Liver (tissue), 8 donors: ENCODE measurements at regions not wholly inside any gene's neighbourhood (a gene's known extent, or its start where the extent isn't known, plus 50 kb on each side); places are given as distances from the start of the nearest gene placed in this dataset.

Source experiments
- DNase-seq: peaks from one replicate; pipeline ENCODE4 v3.0.0-alpha.2; 2017; ENCODE audit warnings: low spot score
- H3K27ac ChIP-seq, 2 donors: one replicate each; pipeline ENCODE4 v1.7.0; 2013; ENCODE audit warnings: inconsistent platforms in 2 of 2, low read length in 2 of 2, control low read depth in 1 of 2, low read depth in 1 of 2, mild to moderate bottlenecking in 1 of 2
- H3K27me3 ChIP-seq, 4 donors: one replicate each; pipeline versions ENCODE4 v1.6.1 to v1.7.0; 2013; ENCODE audit warnings: low read length in 3 of 4, inconsistent platforms in 1 of 4, mild to moderate bottlenecking in 1 of 4, moderate library complexity in 1 of 4; ENCODE audit not compliant: control insufficient read depth in 4 of 4, insufficient read depth in 4 of 4
- H3K36me3 ChIP-seq, 4 donors: one replicate each; pipeline versions ENCODE4 v1.6.1 to v1.7.0; 2013; ENCODE audit warnings: low read length in 3 of 4, mild to moderate bottlenecking in 3 of 4, low read depth in 1 of 4, moderate library complexity in 1 of 4; ENCODE audit not compliant: control insufficient read depth in 4 of 4, insufficient read depth in 3 of 4
- H3K4me1 ChIP-seq, 4 donors: one replicate each; pipeline versions ENCODE4 v1.6.1 to v1.7.0; 2013; ENCODE audit warnings: low read length in 3 of 4, mild to moderate bottlenecking in 3 of 4, moderate library complexity in 1 of 4; ENCODE audit not compliant: control insufficient read depth in 4 of 4, insufficient read depth in 4 of 4
- H3K4me3 ChIP-seq, 3 donors: one replicate each; pipeline versions ENCODE4 v1.6.1 to v1.7.0; 2013; ENCODE audit warnings: low read length in 3 of 3, control low read depth in 1 of 3, low read depth in 1 of 3, mild to moderate bottlenecking in 1 of 3
- H3K9ac ChIP-seq, 2 donors: one replicate each; pipeline ENCODE4 v1.7.0; 2013; ENCODE audit warnings: low read length in 2 of 2, mild to moderate bottlenecking in 2 of 2, moderate library complexity in 2 of 2, control low read depth in 1 of 2, low read depth in 1 of 2
- H3K9me3 ChIP-seq, 4 donors: one replicate each; pipeline versions ENCODE4 v1.6.1 to v1.7.0; 2013; ENCODE audit warnings: low read length in 3 of 4; ENCODE audit not compliant: control insufficient read depth in 4 of 4
- ATF3 ChIP-seq: IDR thresholded peaks from 2 replicates; pipeline ENCODE4 v1.6.1; 2016; ENCODE audit warnings: antibody characterized with exemption
- CTCF ChIP-seq: fragments of 150-350 bp; IDR thresholded peaks from 2 replicates; pipeline ENCODE4 v1.5.1; 2017; ENCODE audit warnings: improper control_type of control experiment, low read depth, low read length; ENCODE audit not compliant: missing input control
- EGR1 ChIP-seq, 2 donors: IDR thresholded peaks; 2 replicates each; pipeline ENCODE4 v1.6.1; 2016 to 2018; ENCODE audit warnings: antibody characterized with exemption in 2 of 2, low read depth in 2 of 2
- FOXA2 ChIP-seq: IDR thresholded peaks from 2 replicates; pipeline ENCODE4 v1.6.1; 2016; ENCODE audit warnings: antibody characterized with exemption
- GABPA ChIP-seq, 2 donors: IDR thresholded peaks in 1 of 2; conservative IDR thresholded peaks in 1 of 2; 2 replicates each; pipeline ENCODE4 v1.6.1; 2016; ENCODE audit warnings: antibody characterized with exemption in 2 of 2, mild to moderate bottlenecking in 1 of 2, moderate library complexity in 1 of 2
- HNF4A ChIP-seq, 2 donors: conservative IDR thresholded peaks; 2 replicates each; pipeline ENCODE4 v1.6.1; 2016; ENCODE audit warnings: antibody characterized with exemption in 2 of 2, mild to moderate bottlenecking in 2 of 2
- JUND ChIP-seq, 2 donors: IDR thresholded peaks; 2 replicates each; pipeline ENCODE4 v1.6.1; 2016; ENCODE audit warnings: antibody characterized with exemption in 2 of 2
- RAD21 ChIP-seq, 2 donors: IDR thresholded peaks; 2 replicates each; pipeline ENCODE4 v1.6.1; 2016; ENCODE audit warnings: antibody characterized with exemption in 2 of 2, mild to moderate bottlenecking in 2 of 2
- REST ChIP-seq: IDR thresholded peaks from 2 replicates; pipeline ENCODE4 v1.6.1; 2016; ENCODE audit warnings: antibody characterized with exemption, mild to moderate bottlenecking
- RXRA ChIP-seq, 2 donors: IDR thresholded peaks; 2 replicates each; pipeline ENCODE4 v1.6.1; 2017 to 2018; ENCODE audit warnings: antibody characterized with exemption in 2 of 2, mild to moderate bottlenecking in 1 of 2
- SP1 ChIP-seq: IDR thresholded peaks from 2 replicates; pipeline ENCODE4 v1.6.1; 2018; ENCODE audit warnings: antibody characterized with exemption, mild to moderate bottlenecking
- TAF1 ChIP-seq: conservative IDR thresholded peaks from 2 replicates; pipeline ENCODE4 v1.6.1; 2016; ENCODE audit warnings: antibody characterized with exemption, mild to moderate bottlenecking
- YY1 ChIP-seq: IDR thresholded peaks from 2 replicates; pipeline ENCODE4 v1.6.1; 2016; ENCODE audit warnings: antibody characterized with exemption, mild to moderate bottlenecking
- ZBTB33 ChIP-seq: IDR thresholded peaks from 2 replicates; pipeline ENCODE4 v1.6.1; 2016; ENCODE audit warnings: antibody characterized with exemption
- WGBS: extraction: QIAGEN DNeasy Blood & Tissue Kit; methylation state at CpG from one replicate; pipeline ENCODE4 v1.1.7; 2013; 5-methylcytosine and 5-hydroxymethylcytosine counted together
- donor health status: healthy.
- donor health status: healthy.
- donor health status: healthy.
- donor health status: healthy.
- donor health status: healthy.

GRCh38 chr4:98784947-98785706 is 126.7 kb upstream of the TSPAN5 start:
- no peak for DNase-seq
- TF ChIP-seq ZBTB33 (no peak), EGR1 (IDR thresholded peaks at IDR 0.05; ENCODE audit: low read depth in 2 of 2) (no peak), ATF3 (no peak), JUND (IDR thresholded peaks at IDR 0.05) (no peak), GABPA (IDR thresholded peaks at IDR 0.05 in 1 of 2, conservative IDR thresholded peaks at IDR 0.05 in 1 of 2) (no peak), HNF4A (conservative IDR thresholded peaks at IDR 0.05) (no peak), YY1 (no peak), TAF1 (no peak), CTCF (no peak), FOXA2 (no peak), REST (no peak), SP1 (no peak), RXRA (IDR thresholded peaks at IDR 0.05) (no peak), RAD21 (IDR thresholded peaks at IDR 0.05) (no peak)

More at GRCh38 chr4:98784947-98785706, 126.7 kb upstream of the TSPAN5 start:
- 74% methylated on average over 4 of the region's 4 CpGs for WGBS
- no peak overlapping the region for H3K9ac ChIP-seq
- no peaks in the 10 kb centered on the region for H3K36me3 ChIP-seq
- no peaks in the 10 kb centered on the region for H3K4me1 ChIP-seq
- H3K27ac ChIP-seq: no peak overlapping the region
- no peaks in the 10 kb centered on the region for H3K27me3 ChIP-seq
- H3K9me3 ChIP-seq: no peaks in the 10 kb centered on the region
- H3K4me3 ChIP-seq: no peak overlapping the region
